Mesenteric fat pad (tissue), 1 donor: ENCODE measurements at regions not wholly inside any gene's neighbourhood (a gene's known extent, or its start where the extent isn't known, plus 50 kb on each side); places are given as distances from the start of the nearest gene placed in this dataset.

Experiments used
- DNase-seq: peaks from one replicate; pipeline ENCODE4 v3.0.0-alpha.2; 2020; ENCODE audit warnings: low spot score
- donor health status: DM: yes; HTN: yes; CAD: no.

DNA sequence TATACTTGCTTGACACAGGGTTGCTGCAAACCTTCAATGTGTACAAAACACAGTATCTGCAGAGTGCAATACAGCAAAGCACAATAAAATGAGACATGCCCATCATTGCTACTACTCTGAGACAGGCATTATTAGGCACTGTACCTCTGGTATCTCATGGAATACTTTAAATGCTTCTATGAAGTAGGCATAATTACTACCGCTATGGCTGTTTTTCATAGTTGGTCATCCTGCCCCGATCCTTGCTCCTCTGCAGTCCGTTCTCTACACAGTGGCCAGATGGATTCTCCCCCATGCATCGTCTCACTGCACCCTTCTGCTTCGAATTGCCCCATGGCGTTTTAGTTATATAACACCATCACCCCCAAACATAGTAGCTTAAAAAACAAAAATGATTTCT lies 83.0 kb upstream of the UBL3 start:
- no peak for DNase-seq

DNA sequence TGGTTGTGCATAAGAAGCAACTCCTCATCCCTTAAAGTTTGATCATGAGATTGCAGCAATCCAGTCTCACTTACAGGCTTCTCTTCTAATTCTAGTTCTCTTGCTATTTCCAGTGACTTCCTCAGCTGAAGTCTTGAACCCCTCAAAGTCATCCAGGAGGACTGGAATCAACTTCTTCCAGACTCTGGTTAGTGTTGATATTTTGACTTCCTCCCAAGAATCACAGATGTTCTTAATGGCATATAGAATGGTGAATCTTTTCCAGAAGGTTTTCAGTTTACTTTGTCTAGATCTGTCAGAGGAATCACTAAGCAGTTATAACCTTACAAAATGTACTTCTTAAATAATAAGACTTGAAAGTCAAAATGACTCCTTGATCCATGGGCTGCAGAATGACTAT lies 81.3 kb upstream of the UBL3 start:
- DNase-seq, result no peak

DNA sequence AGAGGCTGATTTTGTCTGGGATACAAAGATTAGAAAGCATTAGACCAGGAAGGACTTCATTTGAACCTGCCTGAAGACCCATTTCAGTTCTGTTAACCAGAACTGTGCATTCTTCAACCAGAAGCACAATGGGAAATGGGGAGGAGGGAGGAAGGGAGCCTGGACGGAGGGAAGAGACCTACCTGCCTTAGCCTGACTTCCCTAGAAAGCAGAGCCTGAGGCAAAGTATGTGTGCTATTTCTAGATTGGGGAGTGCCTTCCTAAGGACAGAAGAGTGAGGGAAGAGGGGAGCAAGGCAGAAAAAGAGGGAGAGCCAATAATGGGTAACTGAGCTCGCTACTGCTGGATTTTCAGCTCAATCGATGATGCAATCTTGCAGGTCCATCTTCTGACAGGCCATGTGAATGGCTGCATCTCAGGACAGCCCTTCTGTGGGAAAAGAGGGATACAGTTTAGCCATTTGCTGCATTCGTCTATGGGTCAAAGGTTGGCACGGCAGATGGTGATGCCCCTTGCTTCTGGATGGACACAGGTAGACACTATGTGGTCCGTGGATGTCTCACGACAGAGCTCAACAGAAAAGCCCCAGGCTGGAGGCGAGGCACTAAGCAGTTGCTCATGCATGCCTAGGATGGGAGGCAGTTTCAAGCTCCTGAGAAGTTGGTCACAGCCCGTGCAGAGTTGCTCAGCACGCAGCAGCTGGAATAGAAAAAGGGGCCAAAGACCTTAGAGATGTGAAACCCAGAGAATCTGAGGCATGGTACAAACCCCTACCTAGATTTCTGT lies 78.8 kb upstream of the UBL3 start:
- no peak for DNase-seq

DNA sequence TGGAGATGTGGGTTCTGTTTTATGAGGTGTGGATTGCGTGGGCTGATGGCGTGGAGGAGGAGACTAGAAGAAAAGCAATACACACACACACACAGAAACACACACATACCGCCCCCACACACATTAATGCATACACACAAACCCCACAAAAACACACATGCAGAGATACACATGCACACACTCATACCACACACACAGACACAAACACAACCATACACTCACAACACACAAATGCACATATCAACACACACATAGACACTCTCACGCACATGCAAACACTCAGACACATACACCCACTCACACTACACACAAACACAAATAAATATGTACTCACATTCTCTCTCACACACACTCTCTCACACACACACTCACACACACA lies 75.7 kb upstream of the UBL3 start:
- no peak for DNase-seq

DNA sequence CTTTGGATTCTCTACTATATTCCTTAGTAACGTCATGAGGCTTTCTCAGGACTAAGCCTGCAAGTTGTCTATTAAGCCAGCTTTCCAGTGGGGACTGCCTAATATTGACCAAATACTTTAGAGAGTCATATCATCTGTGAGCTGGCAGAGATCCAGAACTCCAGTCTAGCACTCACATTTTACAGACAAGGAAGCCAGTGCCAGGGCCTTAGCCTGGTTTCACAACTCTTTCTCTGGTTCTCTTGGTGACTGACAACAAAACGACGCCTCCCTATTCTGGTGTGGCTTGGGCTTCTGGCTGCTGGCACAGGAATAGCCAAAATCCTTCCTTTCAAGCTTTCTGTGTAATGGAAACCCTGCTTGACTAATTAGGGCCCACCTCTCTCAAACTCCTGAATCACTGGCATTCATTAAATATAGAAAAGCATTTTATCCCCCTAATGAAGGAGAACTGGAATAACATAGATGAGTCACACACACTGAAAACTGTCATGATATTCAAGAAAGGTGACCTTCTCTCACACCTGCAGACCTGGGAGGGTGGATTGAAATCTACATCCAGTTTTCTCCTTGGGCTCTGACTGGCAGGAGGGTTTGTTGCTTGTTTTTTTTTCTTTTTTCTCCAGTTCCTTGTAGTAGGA lies 75.2 kb upstream of the UBL3 start:
- DNase-seq, result no peak

DNA sequence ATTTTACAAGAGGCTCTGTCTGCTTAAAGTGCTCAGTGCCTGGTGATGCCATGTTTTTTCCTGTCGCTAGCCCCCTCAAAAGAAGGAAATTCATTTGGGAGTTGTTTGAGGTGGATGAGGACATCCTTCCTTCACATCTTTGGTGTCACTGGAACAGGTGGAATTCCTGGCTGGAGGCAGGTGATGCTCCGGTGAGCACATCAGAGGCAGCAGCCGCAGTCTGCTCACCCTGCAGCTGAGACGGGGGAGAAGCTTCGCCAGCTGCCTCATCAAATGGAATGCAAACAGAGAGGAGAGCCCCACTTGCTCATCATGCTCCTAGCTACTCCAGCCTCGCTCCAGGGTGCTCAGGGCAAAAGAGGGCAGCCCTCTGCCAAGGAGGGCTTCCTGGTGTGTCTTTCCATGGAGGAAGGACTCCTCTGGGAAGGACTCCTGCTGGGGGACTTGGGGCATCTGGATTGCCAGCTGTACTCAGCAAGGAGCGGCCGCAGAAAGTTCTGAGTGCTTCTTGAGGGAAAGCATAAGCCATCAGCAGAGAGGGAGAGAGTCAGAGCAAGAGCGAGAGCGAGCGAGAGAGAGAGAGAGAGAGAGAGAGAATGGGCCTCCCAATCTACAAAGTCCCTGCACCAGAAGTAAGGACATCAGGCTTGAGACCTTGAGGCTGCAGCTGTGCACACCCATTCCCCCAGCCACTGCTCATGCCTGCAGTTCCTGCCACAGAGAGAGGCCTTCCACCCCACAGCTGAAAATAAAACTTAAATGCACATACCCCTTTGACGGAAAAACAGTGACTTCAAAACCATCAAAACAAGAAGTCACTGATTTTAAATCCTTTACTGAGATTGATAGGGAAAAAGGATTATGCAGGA lies 74.3 kb upstream of the UBL3 start:
- DNase-seq, result no peak

DNA sequence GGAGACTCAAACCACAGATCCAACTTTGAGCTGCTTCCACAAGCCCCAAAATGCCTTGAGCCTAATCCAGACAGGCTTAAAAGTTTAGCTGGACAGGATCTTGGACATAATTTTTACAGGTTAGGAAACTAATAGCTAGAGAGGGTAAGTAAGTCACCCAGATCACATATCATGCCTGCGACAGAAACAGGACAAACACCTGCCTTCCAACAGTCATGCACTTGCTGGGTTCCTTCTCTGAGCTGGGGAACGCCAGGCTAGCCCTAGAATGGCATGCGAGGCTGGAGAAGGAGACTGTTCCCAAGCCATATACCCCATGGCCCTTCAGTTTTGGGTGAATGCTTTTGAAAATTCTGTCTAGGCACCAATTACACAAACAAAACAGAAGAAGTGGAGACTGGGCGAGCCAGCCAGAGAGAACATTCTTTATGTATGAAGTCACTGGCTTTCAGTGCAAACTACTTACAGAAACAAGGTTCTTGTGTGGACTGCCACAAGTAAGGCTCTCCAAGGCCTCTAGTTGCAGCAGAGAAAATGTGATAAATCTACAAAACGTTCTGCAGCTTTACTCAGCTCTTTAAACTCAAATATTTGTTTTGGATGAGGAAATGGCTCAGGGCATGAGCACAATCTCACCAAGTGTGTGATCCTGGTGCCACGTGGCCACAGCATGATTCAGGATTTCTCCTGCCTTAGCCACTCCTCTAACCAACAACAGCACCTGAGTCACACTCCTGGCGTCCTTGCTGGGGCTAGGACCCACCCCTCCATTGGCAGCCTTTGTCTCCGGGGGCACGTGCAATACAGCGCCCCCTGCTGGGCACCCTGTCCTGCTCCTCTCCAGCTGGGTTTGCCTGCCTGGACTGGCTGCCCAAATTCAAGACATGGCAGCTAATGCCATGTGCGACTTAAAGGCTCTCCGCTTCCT lies 73.4 kb upstream of the UBL3 start:
- no peak for DNase-seq

DNA sequence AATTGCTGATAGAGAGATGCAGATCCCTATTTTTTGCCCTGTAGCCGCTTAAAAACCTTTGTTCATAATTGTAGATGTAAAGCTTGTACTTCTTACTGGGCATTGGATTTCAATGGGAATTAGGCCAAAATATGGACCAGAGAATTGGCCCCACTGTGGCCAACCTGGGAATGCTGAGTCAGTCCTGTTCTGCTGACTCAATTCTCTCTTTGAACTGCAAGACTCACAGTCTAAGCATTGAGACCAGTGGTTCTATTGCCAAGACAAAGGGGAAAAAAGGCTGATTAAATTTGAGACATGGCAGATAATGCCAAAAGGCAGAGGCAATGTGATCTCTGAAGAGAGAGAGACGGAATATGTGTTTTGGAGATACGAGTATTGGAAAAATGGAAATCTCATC lies 72.5 kb upstream of the UBL3 start:
- no peak for DNase-seq

DNA sequence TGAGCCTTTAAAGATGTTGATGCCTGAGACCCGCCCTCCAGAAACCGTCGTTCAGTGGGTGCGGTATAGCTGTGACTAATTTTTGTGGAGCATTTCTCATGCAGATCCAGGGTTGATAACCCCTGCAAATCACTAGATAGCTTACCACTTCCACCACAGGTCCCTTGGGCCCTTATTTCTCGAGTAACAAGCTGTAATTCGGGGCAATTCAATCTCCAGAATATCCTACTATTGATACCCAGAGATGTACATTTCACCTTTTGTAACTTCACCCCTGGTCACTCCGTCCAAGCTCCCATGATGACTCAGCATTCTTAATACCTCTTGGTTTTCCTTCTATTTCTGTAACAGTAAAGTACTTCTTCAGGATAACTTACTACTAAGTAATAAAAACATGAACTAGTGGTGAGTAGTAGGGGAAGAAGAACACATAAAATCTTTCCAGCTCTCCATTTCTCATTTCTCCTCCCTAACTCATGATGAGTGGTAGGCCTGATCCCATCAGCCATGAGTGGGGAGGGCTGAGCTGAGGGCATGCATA lies 71.9 kb upstream of the UBL3 start:
- no peak for DNase-seq

DNA sequence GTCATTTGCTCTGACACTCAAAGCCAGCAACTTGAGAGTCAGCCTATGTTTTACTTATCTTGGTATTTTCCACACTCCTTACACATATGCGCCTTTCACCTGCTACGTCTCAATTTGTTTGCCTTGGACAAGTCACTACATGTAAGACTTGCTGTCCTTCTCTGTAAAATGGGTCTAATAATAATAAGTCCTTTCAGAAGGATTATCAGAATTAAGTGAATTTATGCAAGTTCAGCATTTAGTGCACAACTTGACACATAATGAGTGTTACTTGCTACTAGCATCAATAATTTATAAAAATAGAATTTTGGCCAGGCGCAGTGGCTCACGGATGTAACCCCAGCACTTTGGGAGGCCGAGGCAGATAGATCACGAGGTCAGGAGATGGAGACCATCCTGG lies 71.1 kb upstream of the UBL3 start:
- no peak for DNase-seq

DNA sequence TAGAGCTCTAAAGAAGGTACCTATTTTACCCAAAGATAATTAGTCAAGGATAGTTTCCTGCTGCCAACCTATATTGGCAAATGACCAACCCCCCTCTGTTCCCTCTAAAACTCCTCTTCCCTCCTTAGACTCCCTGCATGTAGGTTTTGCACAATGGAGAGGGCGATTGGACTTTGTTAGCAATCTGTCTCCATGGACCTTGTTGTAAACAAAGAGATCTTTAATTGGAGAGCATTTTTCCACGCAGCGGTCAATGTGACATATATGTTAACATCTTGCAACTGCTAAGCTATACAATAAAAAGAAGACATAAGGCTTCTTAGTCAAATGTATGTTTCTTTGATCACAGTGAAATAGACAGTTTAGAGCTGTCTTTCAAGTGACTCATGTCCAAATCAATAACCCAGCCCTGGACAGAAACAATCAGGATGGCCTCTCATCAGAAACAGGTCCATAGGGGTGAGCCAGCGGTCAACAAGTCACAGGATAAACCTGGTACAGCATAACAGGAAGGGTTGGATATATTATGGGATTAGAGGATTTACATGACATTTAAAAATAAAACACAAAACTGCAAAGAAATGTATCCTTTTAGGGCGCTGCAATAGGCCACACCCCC lies 69.7 kb upstream of the UBL3 start:
- DNase-seq, result no peak

DNA sequence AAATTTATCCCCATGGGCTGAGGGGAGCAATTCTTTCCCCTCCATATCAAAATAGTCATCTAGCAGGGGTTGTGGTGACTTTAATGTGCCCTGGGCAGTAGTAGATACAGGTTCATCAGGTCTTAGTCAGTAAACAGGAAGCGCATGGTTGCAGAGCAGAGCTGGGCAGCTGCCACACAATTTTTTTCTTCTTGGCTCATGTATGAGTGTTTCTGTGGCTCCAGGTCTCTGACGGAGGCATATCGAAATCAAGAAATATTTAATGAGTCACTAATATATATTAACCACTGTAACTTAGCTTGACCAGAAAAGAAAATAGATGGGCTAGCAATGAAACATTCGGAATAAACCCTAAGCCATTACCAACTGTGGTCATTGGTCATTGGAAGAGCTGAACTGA lies 68.4 kb upstream of the UBL3 start:
- no peak for DNase-seq

DNA sequence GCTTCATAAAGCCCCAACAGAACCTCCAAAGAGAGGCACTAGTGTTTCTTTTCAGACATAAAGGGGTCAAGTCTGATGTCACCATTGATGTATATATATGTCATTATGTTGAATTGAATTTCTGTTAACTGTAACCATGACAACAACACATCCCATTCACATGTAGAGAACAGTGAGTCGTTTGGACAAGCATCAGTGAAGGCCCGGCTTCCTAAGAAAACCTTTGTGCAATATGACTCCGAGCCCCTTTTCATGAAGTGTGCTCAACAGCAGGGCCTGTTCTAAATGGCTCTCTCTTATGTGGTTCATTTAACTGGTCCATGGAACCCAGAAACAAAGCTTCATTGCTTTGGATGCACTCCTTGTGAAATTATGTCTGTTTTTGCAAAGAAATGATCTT lies 67.2 kb upstream of the UBL3 start:
- DNase-seq, result no peak

DNA sequence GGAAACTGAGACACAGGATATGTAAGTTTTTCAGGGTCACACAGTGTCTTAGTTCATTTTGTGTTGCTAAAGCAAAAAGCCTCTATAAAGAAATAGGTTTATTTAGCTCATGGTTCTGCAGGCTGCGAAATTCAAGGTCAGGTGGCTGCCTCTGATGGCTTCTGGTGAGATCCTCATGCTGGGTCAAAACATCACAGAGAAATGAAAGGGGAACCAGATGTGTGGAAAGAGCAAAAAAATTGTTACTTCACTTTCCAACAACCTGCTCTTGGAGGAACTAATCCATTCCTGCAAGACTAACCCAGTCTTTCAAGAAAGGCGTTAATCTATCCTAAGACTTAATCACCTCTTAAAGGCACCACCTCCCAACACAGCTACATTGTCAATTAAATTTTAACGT lies 64.2 kb upstream of the UBL3 start:
- DNase-seq, result no peak

DNA sequence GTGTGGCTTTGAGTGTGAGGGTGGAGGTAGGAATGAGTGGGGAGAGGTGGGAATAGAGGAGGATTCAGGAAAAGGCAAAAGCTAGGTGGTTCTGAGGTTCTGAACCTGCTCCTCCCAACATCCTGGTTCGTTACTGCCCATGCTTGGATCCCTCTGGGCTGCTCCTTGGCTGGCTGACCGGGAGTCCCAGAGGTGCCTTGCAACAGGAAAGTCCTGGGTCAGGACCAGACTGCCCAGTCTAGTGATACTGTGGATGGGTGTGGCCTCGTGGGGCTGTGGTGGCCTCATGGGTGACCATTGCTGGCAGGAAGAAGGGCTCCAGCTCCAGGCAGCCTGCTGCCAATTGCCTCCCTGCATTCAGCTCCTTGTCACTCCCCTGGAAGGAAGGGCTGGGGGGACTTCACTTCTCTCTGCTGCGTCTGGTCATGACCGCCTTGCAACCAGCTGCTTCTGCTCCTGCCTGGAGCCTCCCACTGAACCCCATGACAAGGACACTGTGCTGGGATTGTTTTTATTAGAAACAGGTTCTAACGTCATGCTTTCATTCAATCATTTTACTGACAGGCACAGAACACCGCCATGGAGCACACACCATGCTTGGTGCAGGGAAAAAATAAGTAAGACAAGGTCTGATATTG lies 61.5 kb upstream of the UBL3 start:
- no peak for DNase-seq

DNA sequence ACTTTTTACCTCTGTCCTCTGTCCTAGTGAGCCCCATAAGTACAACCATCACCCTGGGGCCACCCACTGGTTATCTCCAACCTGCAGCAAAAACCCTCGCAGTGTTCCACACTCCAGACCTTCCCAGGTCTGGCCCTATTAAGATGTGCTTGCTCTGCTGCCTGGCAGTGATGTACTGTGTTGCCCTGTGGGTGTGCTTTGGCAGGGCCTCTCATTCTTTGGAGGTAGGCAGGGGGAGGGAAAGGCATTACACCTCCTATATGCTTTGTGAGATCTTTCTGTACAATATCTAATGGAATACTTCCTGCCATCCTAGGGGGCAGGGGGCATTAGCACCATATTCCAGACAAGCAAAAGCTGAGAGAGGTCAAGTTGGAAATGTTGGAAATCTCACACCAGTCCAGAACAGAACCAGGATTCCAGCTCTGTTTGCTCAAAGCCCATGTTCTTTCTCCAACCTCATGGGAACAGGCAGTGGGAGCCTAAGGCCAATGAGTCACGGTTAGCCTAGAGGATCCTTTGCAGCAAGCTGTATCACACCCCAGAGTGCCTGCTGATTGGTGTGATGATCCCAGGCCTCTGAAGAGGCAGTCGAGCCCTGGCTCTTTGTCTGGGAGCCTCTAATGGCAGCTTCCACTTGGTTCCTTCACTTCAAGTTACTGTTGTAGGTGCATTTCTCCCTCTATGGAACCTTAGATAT lies 59.7 kb upstream of the UBL3 start:
- no peak for DNase-seq

DNA sequence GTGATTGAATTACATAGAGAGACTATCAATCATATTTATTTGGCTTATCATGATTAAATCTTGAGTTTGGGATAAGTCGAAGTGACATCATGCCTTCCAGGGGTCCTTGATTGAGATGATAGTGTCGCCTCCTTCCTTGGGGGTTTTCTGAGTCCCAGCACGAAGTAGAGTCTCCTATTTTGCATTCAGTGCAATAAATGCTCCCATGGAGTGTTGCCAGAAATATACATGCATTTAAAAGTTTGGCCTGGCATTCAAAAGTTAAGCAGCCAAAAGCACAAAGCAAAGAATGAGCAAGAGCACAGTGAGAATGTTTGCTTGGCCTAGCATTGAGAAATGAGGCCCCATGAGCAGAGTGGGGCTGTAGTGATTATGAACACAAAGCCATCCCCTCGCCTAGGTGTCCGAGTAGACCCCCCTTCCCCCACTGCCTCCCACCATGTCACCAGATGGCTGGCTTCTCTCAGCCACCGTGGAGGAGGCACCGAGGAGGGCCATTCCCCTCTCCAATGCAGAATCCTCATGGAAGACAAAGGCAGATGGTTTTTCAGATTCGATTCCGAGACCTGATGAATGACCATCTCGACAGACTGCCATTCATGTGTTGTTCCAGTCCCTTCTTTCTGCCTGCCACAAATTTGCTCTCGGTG lies 58.8 kb upstream of the UBL3 start:
- DNase-seq, result no peak

DNA sequence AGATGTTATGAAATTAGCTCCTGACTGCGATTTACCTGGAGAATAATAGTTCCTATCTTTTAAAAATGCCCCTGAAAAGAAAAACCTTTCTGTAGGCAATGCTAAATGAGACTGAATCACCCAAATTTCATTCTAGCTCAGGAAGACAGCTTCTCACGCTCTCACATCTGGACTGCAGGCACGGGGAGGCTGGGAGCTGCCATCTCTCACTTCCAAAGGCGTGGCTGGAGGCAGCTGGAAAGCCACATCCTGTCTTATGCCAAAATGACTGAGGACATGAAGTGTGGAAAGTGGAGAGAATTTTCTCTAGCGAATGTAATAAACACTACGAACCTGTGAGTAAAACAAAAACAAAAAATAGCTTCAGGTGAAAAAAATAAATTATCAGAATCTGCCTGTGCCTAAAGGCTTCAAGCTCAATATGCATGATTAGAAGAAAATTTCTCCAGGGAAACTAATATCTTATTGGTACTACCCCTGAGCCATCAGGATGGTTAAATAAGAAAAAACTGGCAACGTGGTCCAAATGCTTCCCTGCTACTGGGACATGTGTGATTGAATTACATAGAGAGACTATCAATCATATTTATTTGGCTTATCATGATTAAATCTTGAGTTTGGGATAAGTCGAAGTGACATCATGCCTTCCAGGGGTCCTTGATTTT lies 58.1 kb upstream of the UBL3 start:
- DNase-seq, result no peak
